RWPE2 (cell line): ENCODE measurements at regions not wholly inside any gene's neighbourhood (a gene's known extent, or its start where the extent isn't known, plus 50 kb on each side); places are given as distances from the start of the nearest gene placed in this dataset.

ENCODE experiments used
- ATAC-seq: fragments of 200-7000 bp; cut with Tn5 transposase; 3 replicates; pipeline ENCODE4 v1.9.1; 2021; ENCODE audit warnings: low read depth
- DNase-seq: peaks from one replicate; pipeline ENCODE4 v3.0.0-alpha.2; 2020; ENCODE audit warnings: low spot score
- H3K27ac ChIP-seq: fragments of 450-650 bp; 2 replicates; pipeline ENCODE4 v1.5.1; 2017; ENCODE audit warnings: mild to moderate bottlenecking; ENCODE audit not compliant: poor library complexity, severe bottlenecking
- H3K27me3 ChIP-seq: fragments of 250-450 bp; sonication (Bioruptor Pico); 2 replicates; pipeline ENCODE4 v1.5.1; 2021; ENCODE audit warnings: mild to moderate bottlenecking, moderate library complexity; ENCODE audit not compliant: insufficient read depth, poor library complexity, severe bottlenecking
- H3K36me3 ChIP-seq: fragments of 250-450 bp; sonication (Bioruptor Pico); 2 replicates; pipeline ENCODE4 v1.5.1; 2020; ENCODE audit warnings: low read depth, mild to moderate bottlenecking, moderate library complexity
- H3K4me1 ChIP-seq: fragments of 250-450 bp; sonication (Bioruptor Pico); 2 replicates; pipeline ENCODE4 v1.5.1; 2021; ENCODE audit warnings: mild to moderate bottlenecking, moderate library complexity; ENCODE audit not compliant: insufficient read depth, poor library complexity, severe bottlenecking
- H3K4me3 ChIP-seq: fragments of 250-450 bp; sonication (Bioruptor Pico); 2 replicates; pipeline ENCODE4 v1.5.1; 2021; ENCODE audit warnings: mild to moderate bottlenecking, moderate library complexity; ENCODE audit not compliant: severe bottlenecking
- H3K9me3 ChIP-seq: fragments of 250-450 bp; sonication (Bioruptor Pico); 2 replicates; pipeline ENCODE4 v1.5.1; 2021; ENCODE audit warnings: mild to moderate bottlenecking, moderate library complexity; ENCODE audit not compliant: severe bottlenecking
- CTCF ChIP-seq: fragments of 450-650 bp; IDR thresholded peaks from one replicate; pipeline ENCODE4 v1.5.1; 2017; ENCODE audit warnings: mild to moderate bottlenecking, moderate library complexity; ENCODE audit not compliant: poor library complexity, severe bottlenecking

- Histone ChIP-seq H3K4me1 (no peaks in the 10 kb centered on the region), H3K27ac (no peak overlapping the region), H3K9me3 (no peaks in the 10 kb centered on the region), H3K36me3 (no peaks in the 10 kb centered on the region), H3K4me3 (no peak overlapping the region), H3K27me3 (no peaks in the 10 kb centered on the region)
- no peak for ATAC-seq
- DNase-seq, result no peak
- TF ChIP-seq CTCF, result no peak
Measured at GRCh38 chr22:27164781-27165503, 507.6 kb downstream of the MIAT start.

- H3K9me3 ChIP-seq, result no peaks in the 10 kb centered on the region
- no peak for TF ChIP-seq CTCF
- ATAC-seq, result no peak
- no peak overlapping the region for H3K27ac ChIP-seq
- H3K4me1 ChIP-seq, result no peaks in the 10 kb centered on the region
- H3K36me3 ChIP-seq, result no peaks in the 10 kb centered on the region
- no peak for DNase-seq
- no peak overlapping the region for H3K4me3 ChIP-seq
- no peaks in the 10 kb centered on the region for H3K27me3 ChIP-seq
Measured at GRCh38 chr22:27168681-27169080, 511.3 kb downstream of the MIAT start.

GRCh38 chr22:27170491-27170890 lies 513.1 kb downstream of the MIAT start:
- DNase-seq (no peak), ATAC-seq (no peak; the same call in 2 of the 3 replicates)
- no peaks in the 10 kb centered on the region for H3K36me3 ChIP-seq
- no peak overlapping the region for H3K27ac ChIP-seq
- H3K27me3 ChIP-seq, result no peaks in the 10 kb centered on the region
- H3K9me3 ChIP-seq, result no peaks in the 10 kb centered on the region
- H3K4me3 ChIP-seq, result no peak overlapping the region
- H3K4me1 ChIP-seq, result no peaks in the 10 kb centered on the region
- TF ChIP-seq CTCF, result no peak

- H3K27ac ChIP-seq, result no peak overlapping the region
- H3K4me1 ChIP-seq, result no peaks in the 10 kb centered on the region
- DNase-seq, result no peak
- H3K4me3 ChIP-seq, result no peak overlapping the region
- no peak for TF ChIP-seq CTCF
- H3K27me3 ChIP-seq, result no peaks in the 10 kb centered on the region
- no peaks in the 10 kb centered on the region for H3K9me3 ChIP-seq
- H3K36me3 ChIP-seq, result no peaks in the 10 kb centered on the region
- no peak for ATAC-seq
Measured at GRCh38 chr22:27171212-27171611, 513.8 kb downstream of the MIAT start.

GRCh38 chr22:27173530-27173929 lies 516.1 kb downstream of the MIAT start:
- ATAC-seq, result no peak
- no peaks in the 10 kb centered on the region for H3K9me3 ChIP-seq
- no peak for DNase-seq
- H3K4me1 ChIP-seq, result no peaks in the 10 kb centered on the region
- H3K27me3 ChIP-seq, result no peaks in the 10 kb centered on the region
- no peak overlapping the region for H3K4me3 ChIP-seq
- H3K36me3 ChIP-seq, result no peaks in the 10 kb centered on the region
- H3K27ac ChIP-seq, result no peak overlapping the region
- no peak for TF ChIP-seq CTCF
